ENCODE measurements at regions not wholly inside any gene's neighbourhood (a gene's known extent, or its start where the extent isn't known, plus 50 kb on each side); places are given as distances from the start of the nearest gene placed in this dataset.

DNA sequence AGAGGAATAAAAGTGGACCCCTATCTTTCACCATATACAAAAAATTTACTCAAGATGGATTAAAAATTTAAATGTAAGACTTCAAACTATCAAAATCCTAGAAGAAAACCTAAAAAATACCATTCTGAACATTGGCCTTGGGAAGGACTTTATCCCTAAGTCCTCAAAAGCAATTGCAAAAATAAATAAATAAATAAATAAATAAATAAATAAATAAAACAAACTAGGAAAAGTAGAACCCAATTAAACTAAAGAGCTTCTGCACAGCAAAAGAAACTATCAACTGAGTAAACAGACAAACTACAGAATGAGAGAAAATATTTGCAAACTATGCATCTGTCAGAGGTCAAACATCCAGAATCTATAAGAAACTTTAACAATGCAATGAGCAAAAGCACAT lies 874.9 kb upstream of the PCDH20 start:
- no peak for TF ChIP-seq EZH2phosphoT487 (IDR thresholded peaks at IDR 0.05; ENCODE audit: borderline replicate concordance, low read length)
- TF ChIP-seq, protein P1, sequence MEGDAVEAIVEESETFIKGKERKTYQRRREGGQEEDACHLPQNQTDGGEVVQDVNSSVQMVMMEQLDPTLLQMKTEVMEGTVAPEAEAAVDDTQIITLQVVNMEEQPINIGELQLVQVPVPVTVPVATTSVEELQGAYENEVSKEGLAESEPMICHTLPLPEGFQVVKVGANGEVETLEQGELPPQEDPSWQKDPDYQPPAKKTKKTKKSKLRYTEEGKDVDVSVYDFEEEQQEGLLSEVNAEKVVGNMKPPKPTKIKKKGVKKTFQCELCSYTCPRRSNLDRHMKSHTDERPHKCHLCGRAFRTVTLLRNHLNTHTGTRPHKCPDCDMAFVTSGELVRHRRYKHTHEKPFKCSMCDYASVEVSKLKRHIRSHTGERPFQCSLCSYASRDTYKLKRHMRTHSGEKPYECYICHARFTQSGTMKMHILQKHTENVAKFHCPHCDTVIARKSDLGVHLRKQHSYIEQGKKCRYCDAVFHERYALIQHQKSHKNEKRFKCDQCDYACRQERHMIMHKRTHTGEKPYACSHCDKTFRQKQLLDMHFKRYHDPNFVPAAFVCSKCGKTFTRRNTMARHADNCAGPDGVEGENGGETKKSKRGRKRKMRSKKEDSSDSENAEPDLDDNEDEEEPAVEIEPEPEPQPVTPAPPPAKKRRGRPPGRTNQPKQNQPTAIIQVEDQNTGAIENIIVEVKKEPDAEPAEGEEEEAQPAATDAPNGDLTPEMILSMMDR (IDR thresholded peaks at IDR 0.05; ENCODE audit: low read depth, low read length, poor library complexity, severe bottlenecking) = no peak
